Renal cortical epithelial cell (primary cell): ENCODE measurements at regions not wholly inside any gene's neighbourhood (a gene's known extent, or its start where the extent isn't known, plus 50 kb on each side); places are given as distances from the start of the nearest gene placed in this dataset.
A peak's percentile ranks its signal among the peaks of the same experiment; 100 is the strongest.
"Not testable (repeated sequence)": the region's sequence is repeated elsewhere in the genome, so short reads cannot be mapped to it uniquely, and the experiment has no call there.

Experiments
- DNase-seq: peaks from one replicate; pipeline ENCODE4 v3.0.0-alpha.2; 2011; ENCODE audit warnings: low read depth

DNA sequence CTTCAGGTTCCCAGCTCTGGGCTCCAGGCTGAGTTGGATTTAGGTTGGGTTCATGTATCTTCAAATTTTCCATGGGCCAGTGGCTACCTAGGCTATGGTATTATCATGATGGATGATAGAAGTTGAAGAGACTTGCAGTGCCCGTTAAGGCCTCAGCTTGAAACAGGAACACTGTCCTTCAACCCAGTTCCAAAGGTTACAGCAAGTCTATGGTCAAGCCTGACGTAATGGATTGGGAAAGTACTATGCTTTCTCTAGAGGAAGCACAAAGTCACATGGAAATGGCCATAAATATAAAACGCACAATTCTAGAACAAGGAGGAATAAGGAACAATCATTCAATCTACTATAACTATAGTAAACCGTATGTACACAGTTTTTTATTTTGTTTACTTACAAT lies 593.2 kb downstream of the ZEB2 start:
- no peak for DNase-seq

GRCh38 chr2:143922261-143922830 lies 597.6 kb downstream of the ZEB2 start:
- not testable (repeated sequence) for DNase-seq

DNA sequence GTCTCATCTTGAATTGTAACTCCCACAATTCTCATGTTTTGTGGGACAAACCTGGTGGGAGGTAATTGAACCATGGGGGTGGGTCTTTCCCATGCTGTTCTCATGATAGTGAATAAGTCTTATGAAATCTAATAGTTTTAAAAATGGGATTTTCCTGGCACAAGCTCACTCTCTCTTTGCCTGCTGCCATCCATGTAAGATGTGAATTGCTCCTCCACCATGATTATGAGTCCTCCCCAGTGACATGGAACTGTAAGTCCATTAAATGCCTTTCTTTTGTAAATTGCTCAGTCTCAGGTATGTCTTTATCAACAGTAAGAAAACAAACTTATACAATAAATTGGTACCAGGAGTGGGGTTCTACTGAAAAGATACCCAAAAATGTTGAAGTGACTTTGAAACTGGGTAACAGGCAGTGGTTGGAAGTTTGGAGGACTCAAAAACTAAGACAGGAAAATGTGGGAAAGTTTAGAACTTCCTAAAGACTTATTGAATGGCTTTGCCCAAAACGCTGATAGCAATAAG lies 601.4 kb downstream of the ZEB2 start:
- no peak for DNase-seq

DNA sequence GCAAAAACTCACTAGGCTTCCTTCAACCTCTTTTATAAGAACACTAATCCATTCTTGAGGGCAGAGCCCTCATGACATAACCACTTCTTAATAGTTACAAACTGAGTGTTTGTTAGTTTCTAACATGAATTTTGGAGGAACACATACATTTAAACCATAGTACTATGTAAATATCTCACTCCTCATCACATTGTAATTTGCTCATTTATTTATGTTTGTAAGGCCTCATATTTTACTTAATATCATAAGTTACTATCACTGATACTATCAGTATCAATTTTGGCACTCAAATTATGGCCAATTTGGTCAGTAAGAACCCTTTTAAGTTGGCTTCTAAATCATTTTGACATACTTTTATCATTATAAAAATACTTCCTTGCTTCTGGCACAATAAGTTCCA lies 603.1 kb downstream of the ZEB2 start:
- DNase-seq: no peak

GRCh38 chr2:143909577-143910353 lies 610.2 kb downstream of the ZEB2 start:
- DNase-seq: no peak

GRCh38 chr2:143908843-143909242 lies 611.1 kb downstream of the ZEB2 start:
- no peak for DNase-seq

GRCh38 chr2:143907801-143908200 lies 612.1 kb downstream of the ZEB2 start:
- DNase-seq: no peak

DNA sequence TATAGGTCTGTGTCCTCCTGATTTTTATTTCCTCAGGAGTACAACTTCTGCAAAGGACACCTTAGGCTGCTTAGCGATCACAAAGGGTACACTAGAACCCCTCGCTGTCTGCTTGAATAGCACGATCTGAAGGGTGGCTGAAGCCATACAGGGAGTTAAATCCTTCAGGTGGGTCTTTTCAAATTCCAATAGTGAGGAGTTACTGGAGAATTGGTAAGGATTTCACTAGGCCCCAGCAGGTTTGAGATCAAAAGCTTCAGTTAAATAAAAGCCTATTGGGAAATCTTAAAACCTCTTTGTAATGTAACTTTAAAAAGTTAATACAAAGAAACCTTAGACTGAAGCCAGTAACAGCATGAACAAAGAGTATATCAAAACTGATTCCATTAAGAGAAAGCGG lies 613.1 kb downstream of the ZEB2 start:
- no peak for DNase-seq

DNA sequence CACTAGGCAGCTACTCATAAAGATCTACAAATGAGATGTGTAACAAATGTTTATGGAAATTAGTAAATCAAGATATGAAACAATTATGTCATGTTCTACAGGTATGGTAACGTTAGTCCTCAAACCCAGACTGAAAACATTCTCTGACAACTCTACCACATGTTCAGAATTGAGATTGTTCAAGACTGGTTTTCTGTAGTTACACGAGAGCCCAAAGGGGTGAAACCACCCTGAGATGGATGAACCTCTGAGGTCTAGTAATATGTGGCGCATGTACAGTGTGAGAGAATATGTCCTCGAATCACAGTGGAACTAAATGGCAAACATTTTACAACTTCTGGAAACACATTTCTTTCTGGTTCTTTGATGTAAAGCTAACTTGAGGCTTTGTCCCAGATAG lies 614.3 kb downstream of the ZEB2 start:
- DNase-seq: no peak

DNA sequence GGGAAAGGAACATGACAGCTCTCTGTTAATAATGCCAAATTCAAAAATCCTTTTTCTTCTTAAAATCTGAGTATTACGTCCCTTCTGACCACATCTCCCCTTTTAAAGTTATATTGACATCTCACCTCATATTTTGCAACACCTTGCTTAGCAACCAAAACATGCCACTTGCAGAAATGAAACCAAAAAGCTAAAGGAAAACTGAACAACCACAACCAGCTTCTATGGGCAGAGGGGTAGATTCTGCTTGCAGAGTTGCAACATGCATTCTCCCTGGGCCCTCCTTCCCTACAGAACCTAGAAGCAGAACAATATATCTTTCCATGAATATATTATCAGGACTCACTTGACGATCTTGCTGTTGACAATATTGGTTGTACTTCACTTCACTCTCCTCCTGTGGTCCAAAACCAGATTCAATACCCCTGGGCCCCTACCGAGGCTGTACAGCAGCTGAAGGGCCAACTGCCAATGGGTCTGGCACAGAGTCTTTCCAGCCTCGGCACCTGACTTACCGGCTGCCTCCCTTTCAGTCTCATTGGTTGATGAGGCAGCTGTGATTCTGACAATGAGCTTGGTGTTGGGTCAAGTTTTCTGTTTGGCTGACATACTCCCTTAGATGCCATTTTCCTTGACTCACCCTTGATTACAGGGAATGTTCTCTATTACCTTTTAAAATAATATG lies 616.6 kb downstream of the ZEB2 start:
- DNase-seq: peak; percentile 49

- peak; percentile 96 for DNase-seq
Observed at GRCh38 chr2:143901185-143901842, 618.6 kb downstream of the ZEB2 start.

DNA sequence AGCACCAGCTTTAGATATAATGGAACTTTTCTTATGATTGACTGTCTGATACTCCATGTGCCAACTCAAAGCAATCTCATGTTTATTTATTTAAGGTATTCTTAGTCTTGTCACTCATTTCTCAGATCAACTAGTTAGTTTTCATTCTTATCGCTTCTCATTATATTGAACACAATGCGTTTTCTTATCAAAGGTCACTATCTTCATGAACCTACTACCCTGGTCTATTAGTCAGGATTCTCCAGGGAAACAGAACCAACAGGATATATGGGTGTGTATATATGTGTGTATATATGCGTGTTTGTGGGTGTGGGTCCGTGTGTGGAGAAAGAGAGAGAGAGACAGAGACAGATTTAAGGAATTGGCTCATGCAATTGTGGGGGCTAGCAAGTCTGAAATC lies 619.9 kb downstream of the ZEB2 start:
- peak; percentile 6 for DNase-seq

DNA sequence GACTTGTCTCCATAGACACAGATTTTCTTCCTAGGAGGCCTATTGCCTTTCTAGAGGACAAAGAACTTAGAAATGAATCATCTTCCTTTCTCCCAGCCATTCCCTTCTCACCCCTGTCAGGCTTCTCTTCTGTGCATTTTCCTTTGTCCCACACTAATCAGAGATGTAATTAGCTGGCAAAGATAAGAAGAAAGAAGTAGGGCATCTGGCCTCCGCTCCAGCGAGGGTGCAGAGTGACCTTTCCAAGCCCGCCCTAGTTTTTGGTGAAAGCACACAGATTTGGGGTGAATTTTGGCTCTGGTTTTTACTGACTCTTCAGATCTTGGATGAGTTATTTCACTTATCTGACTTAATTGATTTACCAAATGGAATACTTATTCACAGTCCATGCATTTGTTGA lies 626.5 kb downstream of the ZEB2 start:
- no peak for DNase-seq

DNA sequence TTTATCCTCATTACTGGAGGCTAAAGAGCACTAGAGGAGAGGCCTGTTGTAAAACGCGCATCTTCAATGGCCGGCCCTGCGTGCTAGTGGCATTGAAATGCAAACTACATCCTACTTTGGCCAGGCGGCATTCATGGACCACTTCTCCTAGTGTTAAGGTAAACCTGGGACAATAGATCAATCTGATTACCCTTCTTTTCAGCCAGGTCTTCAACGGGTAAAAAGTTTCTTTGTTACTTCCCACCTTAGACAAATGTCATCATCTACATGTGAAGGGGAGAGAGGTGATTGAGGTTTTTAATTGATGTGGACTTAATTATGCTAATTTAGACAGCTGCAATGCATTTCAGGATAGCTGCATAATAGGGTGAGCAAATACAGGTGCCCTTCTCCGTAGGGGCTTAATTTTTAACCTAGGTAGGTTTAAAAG lies 628.0 kb downstream of the ZEB2 start:
- DNase-seq: no peak

DNA sequence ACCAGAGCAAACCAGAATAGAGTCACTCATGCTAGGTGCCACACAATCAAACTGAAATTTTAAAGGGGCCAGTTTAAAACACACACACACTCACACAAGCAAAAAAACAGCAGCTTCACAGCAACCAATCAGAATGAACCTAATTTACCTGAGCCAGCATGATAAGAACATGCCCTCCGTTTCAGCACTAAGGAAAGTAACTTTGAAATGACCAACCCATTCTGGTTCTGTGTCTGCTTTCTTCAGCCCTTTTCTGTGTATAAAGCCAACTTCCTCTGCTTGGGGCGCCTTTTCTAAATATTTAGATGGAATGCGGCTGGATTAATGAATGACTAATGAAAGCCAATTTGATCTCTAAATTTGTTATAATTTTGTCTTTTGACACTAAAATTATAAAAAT lies 629.1 kb downstream of the ZEB2 start:
- DNase-seq: peak; percentile 9

- no peak for DNase-seq
Observed at GRCh38 chr2:143889216-143889615, 630.7 kb downstream of the ZEB2 start.

GRCh38 chr2:143885461-143885860 lies 634.5 kb downstream of the ZEB2 start:
- DNase-seq: peak; percentile 75

DNA sequence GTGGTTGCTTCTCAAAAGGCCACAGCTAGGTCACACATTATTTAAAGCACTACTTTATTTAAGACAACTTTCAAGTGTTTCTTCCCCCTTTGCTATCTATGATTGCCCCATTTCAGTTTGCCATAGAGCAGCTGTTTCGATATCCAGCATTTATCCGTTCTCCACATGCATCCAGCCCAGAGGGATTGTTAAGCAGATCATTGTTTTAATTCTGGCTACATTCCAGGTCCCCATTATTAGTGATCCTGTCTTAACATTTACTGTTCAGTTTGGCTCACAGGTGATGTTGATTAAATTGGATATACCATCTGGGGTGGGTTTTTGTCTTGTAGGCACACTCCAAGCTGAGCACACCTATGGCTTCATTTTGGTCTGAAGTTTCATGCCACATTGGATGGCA lies 638.7 kb downstream of the ZEB2 start:
- DNase-seq: no peak

- peak; percentile 67 for DNase-seq
Observed at GRCh38 chr2:143877876-143878530, 641.9 kb downstream of the ZEB2 start.

DNA sequence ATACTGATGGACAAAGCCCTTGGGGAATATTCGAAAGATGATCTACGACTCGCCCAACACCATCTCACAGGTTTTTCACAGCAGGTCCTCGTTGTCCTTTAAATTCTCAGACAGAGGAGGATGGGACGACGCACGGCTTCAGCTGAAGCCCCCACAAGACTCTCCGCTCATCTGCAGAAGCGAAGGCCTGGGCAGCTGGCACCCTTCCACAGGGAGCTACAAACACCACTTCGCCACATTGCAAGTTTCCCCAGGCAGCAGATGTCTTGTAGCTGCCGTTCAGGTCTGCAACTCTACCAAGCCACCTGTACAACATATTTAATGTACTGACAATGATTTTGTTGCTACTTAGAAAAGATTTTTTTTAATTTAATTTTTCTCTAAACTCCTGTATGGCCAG lies 642.9 kb downstream of the ZEB2 start:
- DNase-seq: no peak

- DNase-seq: peak; percentile 38
Observed at GRCh38 chr2:143875295-143876233, 644.4 kb downstream of the ZEB2 start.
